HCT116 (cell line): ENCODE measurements at regions not wholly inside any gene's neighbourhood (a gene's known extent, or its start where the extent isn't known, plus 50 kb on each side); places are given as distances from the start of the nearest gene placed in this dataset.

ENCODE experiments used
- CBX3 ChIP-seq: IDR thresholded peaks from 2 replicates; pipeline ENCODE4 v1.6.1; 2012; ENCODE audit warnings: low read depth
- CTCF ChIP-seq, 3 experiments: fragments of 200-600 bp in 1 of 3; sonication (generic) in 1 of 3; IDR thresholded peaks in 2 of 3; conservative IDR thresholded peaks in 1 of 3; 2 replicates each; pipeline ENCODE4 v1.5.1; 2012 to 2017; ENCODE audit warnings: low read depth in 2 of 3, low read length in 2 of 3, antibody characterized with exemption in 1 of 3, borderline replicate concordance in 1 of 3, control low read depth in 1 of 3, mild to moderate bottlenecking in 1 of 3, mixed read lengths in 1 of 3, mixed run types in 1 of 3, moderate library complexity in 1 of 3; ENCODE audit not compliant: insufficient read depth in 1 of 3
- EZH2 ChIP-seq: fragments of 200-600 bp; sonication (generic); IDR thresholded peaks from 2 replicates; pipeline ENCODE4 v1.6.1; 2017; ENCODE audit warnings: antibody characterized with exemption, mixed run types
- FOSL1 ChIP-seq: IDR thresholded peaks from 2 replicates; pipeline ENCODE4 v1.6.1; 2012; ENCODE audit warnings: low read depth
- POLR2A ChIP-seq: IDR thresholded peaks from 2 replicates; pipeline ENCODE4 v1.7.0; 2011; ENCODE audit warnings: borderline replicate concordance; ENCODE audit not compliant: insufficient read depth, insufficient read length; ENCODE audit errors: extremely low read depth
- RAD21 ChIP-seq: IDR thresholded peaks from 2 replicates; pipeline ENCODE4 v1.6.1; 2012; ENCODE audit warnings: low read depth, mild to moderate bottlenecking
- SIN3A ChIP-seq: IDR thresholded peaks from 2 replicates; pipeline ENCODE4 v1.6.1; 2012; ENCODE audit warnings: low read depth

DNA sequence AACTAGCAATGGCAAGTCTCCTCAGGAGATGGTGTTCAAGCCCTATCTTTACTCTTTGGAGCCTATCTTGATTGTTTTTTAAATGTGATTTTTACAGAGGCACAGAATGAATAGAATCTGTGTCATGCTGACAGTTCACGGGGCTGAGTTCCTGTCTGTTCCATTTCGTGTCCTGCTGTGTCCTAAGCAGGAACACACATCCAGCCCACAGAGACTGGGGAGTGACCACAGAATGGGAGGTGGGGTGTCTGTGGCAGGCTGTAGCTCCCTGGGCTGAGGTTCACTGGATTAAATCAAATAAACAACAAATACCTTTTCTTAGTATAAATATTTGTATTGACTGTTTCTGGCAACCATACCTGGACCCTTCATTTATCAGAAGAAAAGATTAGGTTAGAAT, 73.4 kb upstream of the CARD11 start:
- TF ChIP-seq SIN3A, result no peak
- TF ChIP-seq CBX3, result no peak
- no peak for TF ChIP-seq CTCF (IDR thresholded peaks at IDR 0.05 in 2 of 3, conservative IDR thresholded peaks at IDR 0.05 in 1 of 3; ENCODE audit: borderline replicate concordance in 1 of 3, insufficient read depth in 1 of 3, low read depth in 2 of 3, low read length in 2 of 3)
- TF ChIP-seq RAD21, result no peak
- no peak for TF ChIP-seq POLR2A
- TF ChIP-seq FOSL1, result no peak
- TF ChIP-seq EZH2, result no peak
